Keratinocyte (primary cell): ENCODE measurements at regions not wholly inside any gene's neighbourhood (a gene's known extent, or its start where the extent isn't known, plus 50 kb on each side); places are given as distances from the start of the nearest gene placed in this dataset.
A peak's percentile ranks its signal among the peaks of the same experiment; 100 is the strongest.

Experiments used
- CTCF ChIP-seq, 3 experiments: IDR thresholded peaks in 1 of 3; conservative IDR thresholded peaks in 1 of 3; optimal IDR thresholded peaks in 1 of 3; 2 replicates in 2 of 3; 3 replicates in 1 of 3; pipeline versions ENCODE3 to v1.5.1; 2011; ENCODE audit warnings: low read length in 3 of 3, mild to moderate bottlenecking in 3 of 3, moderate library complexity in 2 of 3, control low read depth in 1 of 3, inconsistent platforms in 1 of 3; ENCODE audit not compliant: insufficient read depth in 2 of 3; ENCODE audit errors: extremely low read depth in 1 of 3
- EZH2 ChIP-seq: IDR thresholded peaks from one replicate; pipeline ENCODE4 v1.6.1; 2012; ENCODE audit warnings: inconsistent platforms, mild to moderate bottlenecking, low read length, moderate library complexity

- TF ChIP-seq CTCF (optimal IDR thresholded peaks at IDR 0.05 in 1 of 3, IDR thresholded peaks at IDR 0.05 in 1 of 3, conservative IDR thresholded peaks at IDR 0.05 in 1 of 3; ENCODE audit: extremely low read depth in 1 of 3, insufficient read depth in 2 of 3, low read length in 3 of 3) (peak; percentile 45 to 48 (median 46)), EZH2 (no peak)
Measured at GRCh38 chr15:38991126-38991525, 426.5 kb upstream of the RASGRP1 start.
